Upper lobe of left lung (tissue), 6 donors: ENCODE measurements at regions not wholly inside any gene's neighbourhood (a gene's known extent, or its start where the extent isn't known, plus 50 kb on each side); places are given as distances from the start of the nearest gene placed in this dataset.
"Not testable (repeated sequence)": the region's sequence is repeated elsewhere in the genome, so short reads cannot be mapped to it uniquely, and the experiment has no call there.

Source experiments
- ATAC-seq, 2 donors: fragments of 200-7000 bp; cut with Tn5 transposase; one replicate each; pipeline ENCODE4 v1.9.1; 2022; ENCODE audit warnings: mild to moderate bottlenecking in 2 of 2, moderate library complexity in 2 of 2; ENCODE audit not compliant: low FRiP score in 2 of 2
- DNase-seq, 2 donors: peaks; one replicate each; pipeline ENCODE4 v3.0.0-alpha.2; 2019 to 2020
- H3K27ac ChIP-seq, 4 donors: fragments of 200-600 bp; sonication (generic); one replicate each; pipeline ENCODE4 v1.5.1; 2016 to 2019
- H3K27me3 ChIP-seq, 4 donors: fragments of 200-600 bp; sonication (generic); one replicate each; pipeline ENCODE4 v1.5.1; 2017 to 2019
- H3K36me3 ChIP-seq, 4 donors: fragments of 200-600 bp; sonication (generic); one replicate each; pipeline ENCODE4 v1.5.1; 2016 to 2019
- H3K4me1 ChIP-seq, 4 donors: fragments of 200-600 bp; sonication (generic); one replicate each; pipeline ENCODE4 v1.5.1; 2018 to 2019
- H3K4me3 ChIP-seq, 4 donors: fragments of 200-600 bp; sonication (generic); one replicate each; pipeline ENCODE4 v1.5.1; 2017 to 2019; ENCODE audit warnings: mild to moderate bottlenecking in 2 of 4, moderate library complexity in 1 of 4
- H3K9me3 ChIP-seq, 4 donors: fragments of 200-600 bp; sonication (generic); one replicate each; pipeline ENCODE4 v1.5.1; 2018 to 2019
- EP300 ChIP-seq, 4 donors: sonication (generic); formaldehyde crosslinking; IDR thresholded peaks; one replicate each; pipeline ENCODE4 v1.5.1; 2017; ENCODE audit warnings: antibody characterized with exemption in 4 of 4, control low read depth in 2 of 4
- POLR2A ChIP-seq, 4 donors: fragments of 450-650 bp; IDR thresholded peaks; one replicate each; pipeline ENCODE4 v1.5.1; 2016 to 2017; ENCODE audit warnings: antibody characterized with exemption in 4 of 4, mild to moderate bottlenecking in 2 of 4
- POLR2AphosphoS5 ChIP-seq, 2 donors: sonication (generic); formaldehyde crosslinking; IDR thresholded peaks; one replicate each; pipeline ENCODE4 v1.5.1; 2017; ENCODE audit warnings: antibody characterized with exemption in 2 of 2
- WGBS, 2 donors: methylation state at CpG; one replicate each; pipeline ENCODE4 v1.1.5; 2017 to 2018; 5-methylcytosine and 5-hydroxymethylcytosine counted together
- TF ChIP-seq, protein P1 (sequence below), 6 experiments: fragments of 450-650 bp in 4 of 6; fragments of 200-600 bp in 2 of 6; sonication (generic) in 2 of 6; IDR thresholded peaks; one replicate each; pipeline ENCODE4 v1.5.1; 2016 to 2019; ENCODE audit warnings: antibody characterized with exemption in 6 of 6
- donor health status: DM: no; HTN: no; CAD: no; lungs with moderate emphysema.
- donor health status: DM: no; HTN: yes; CAD: no; lungs with severe emphysema.

DNA sequence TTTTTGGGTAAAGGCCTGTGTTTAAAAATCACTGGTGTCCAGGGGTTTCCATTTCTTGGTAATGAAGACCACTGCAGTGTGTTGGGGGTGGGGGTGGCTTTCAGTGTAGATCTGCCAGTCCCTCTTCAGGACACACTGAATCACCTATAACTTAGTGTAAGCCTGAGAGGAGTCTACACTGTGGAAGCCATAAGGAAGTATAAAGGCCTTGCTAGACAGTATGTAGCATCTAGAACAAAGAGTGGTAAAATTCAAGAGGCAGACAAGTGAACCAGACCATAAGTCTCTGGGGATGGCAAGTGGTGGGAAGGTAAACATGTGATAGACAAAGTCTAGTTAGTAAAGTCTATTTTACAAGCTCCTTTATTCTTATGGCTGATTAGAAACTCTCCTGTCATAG, 191.8 kb downstream of the CCNG2 start:
- Histone ChIP-seq H3K27ac (no peak overlapping the region), H3K9me3 (no peaks in the 10 kb centered on the region), H3K27me3 (no peaks in the 10 kb centered on the region), H3K4me3 (no peak overlapping the region), H3K36me3 (no peaks in the 10 kb centered on the region), H3K4me1 (no peaks in the 10 kb centered on the region)
- DNase-seq (no peak), ATAC-seq (no peak)
- TF ChIP-seq POLR2AphosphoS5 (IDR thresholded peaks at IDR 0.05) = no peak
- TF ChIP-seq POLR2A (IDR thresholded peaks at IDR 0.05) = no peak
- TF ChIP-seq, protein P1, sequence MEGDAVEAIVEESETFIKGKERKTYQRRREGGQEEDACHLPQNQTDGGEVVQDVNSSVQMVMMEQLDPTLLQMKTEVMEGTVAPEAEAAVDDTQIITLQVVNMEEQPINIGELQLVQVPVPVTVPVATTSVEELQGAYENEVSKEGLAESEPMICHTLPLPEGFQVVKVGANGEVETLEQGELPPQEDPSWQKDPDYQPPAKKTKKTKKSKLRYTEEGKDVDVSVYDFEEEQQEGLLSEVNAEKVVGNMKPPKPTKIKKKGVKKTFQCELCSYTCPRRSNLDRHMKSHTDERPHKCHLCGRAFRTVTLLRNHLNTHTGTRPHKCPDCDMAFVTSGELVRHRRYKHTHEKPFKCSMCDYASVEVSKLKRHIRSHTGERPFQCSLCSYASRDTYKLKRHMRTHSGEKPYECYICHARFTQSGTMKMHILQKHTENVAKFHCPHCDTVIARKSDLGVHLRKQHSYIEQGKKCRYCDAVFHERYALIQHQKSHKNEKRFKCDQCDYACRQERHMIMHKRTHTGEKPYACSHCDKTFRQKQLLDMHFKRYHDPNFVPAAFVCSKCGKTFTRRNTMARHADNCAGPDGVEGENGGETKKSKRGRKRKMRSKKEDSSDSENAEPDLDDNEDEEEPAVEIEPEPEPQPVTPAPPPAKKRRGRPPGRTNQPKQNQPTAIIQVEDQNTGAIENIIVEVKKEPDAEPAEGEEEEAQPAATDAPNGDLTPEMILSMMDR (IDR thresholded peaks at IDR 0.05) = no peak
- no peak for TF ChIP-seq EP300 (IDR thresholded peaks at IDR 0.05)

DNA sequence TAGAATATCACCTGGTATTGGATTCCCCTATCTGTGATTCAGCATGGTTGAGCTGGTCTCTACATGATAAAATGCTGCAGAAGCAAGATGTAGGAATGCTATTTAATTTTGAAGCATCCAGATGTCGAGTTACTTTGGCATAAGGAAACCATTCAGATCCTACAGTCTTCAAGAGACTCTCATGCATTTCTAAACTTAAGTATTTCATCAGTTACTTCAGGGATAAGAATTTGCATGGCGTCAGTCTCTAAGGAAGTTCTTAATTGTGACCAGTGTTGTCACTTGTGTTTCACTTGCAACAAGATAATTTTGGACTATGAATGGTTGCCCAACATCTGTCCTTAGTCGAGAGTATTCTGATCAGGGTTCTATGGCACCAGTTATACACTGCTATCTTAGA, 192.4 kb downstream of the CCNG2 start:
- DNase-seq (no peak), ATAC-seq (no peak)
- Histone ChIP-seq H3K36me3 (no peaks in the 10 kb centered on the region), H3K9me3 (no peaks in the 10 kb centered on the region), H3K4me3 (no peak overlapping the region), H3K27ac (no peak overlapping the region), H3K27me3 (no peaks in the 10 kb centered on the region), H3K4me1 (no peaks in the 10 kb centered on the region)
- TF ChIP-seq EP300 (IDR thresholded peaks at IDR 0.05) = no peak
- WGBS, 2 donors = 66 to 78% methylated on average over 3 of the region's 3 CpGs

DNA sequence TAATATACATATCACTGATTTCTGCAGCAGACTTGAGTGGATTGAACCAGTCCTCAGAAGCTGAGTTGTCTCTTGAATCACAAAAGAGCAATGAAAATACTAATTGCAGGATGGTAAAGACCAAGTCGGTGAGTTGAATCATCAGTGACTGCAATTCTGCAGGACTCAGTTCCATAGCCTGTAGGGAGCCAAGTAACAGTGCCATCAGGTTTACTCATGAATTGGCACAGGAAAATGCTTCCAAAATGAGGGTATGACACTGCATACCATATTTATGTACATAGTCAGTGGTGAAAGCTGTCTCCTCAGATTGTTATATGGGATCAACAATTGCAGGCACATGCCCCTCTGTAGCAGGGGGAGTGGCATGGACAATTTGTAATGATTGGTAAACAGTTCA, 192.8 kb downstream of the CCNG2 start:
- WGBS, 2 donors = 93 to 100% methylated on average over 1 of the region's 1 CpG
- Histone ChIP-seq H3K4me1 (no peaks in the 10 kb centered on the region), H3K9me3 (no peaks in the 10 kb centered on the region)

DNA sequence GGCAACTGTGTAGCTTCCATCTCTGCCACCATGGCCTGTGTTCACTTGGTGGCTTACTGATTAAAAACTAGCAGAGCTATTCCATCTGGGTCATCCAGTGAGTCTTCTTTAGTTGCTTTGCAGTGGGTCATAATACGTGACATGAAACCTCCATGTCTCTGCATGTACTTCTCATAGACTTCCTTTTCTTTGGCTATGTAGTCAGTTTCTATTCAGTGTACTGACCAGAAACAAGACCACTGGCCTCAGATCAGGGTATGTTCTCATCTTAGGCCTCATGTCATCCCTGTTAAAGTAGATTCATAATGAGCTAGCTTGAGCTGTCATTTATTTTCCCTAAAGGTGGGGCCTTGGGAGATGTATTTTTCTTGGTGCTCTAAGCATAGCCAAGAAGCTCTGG, 195.2 kb downstream of the CCNG2 start:
- 94 to 100% methylated on average over 1 of the region's 1 CpG for WGBS, 2 donors
- no peaks in the 10 kb centered on the region for H3K9me3 ChIP-seq
- no peak overlapping the region for H3K4me3 ChIP-seq
- H3K36me3 ChIP-seq = no peaks in the 10 kb centered on the region
- ATAC-seq (no peak), DNase-seq (no peak)
- H3K4me1 ChIP-seq = no peaks in the 10 kb centered on the region
- no peak overlapping the region for H3K27ac ChIP-seq
- no peaks in the 10 kb centered on the region for H3K27me3 ChIP-seq
- TF ChIP-seq, protein P1 (IDR thresholded peaks at IDR 0.05) = no peak
- TF ChIP-seq POLR2A (IDR thresholded peaks at IDR 0.05) (no peak), EP300 (IDR thresholded peaks at IDR 0.05) (no peak), POLR2AphosphoS5 (IDR thresholded peaks at IDR 0.05) (no peak)

More for the DNA sequence above, 192.8 kb downstream of the CCNG2 start:
- H3K4me3 ChIP-seq = no peak overlapping the region
- no peak for ATAC-seq
- DNase-seq = no peak
- TF ChIP-seq EP300 (IDR thresholded peaks at IDR 0.05) (no peak), POLR2AphosphoS5 (IDR thresholded peaks at IDR 0.05) (no peak), POLR2A (IDR thresholded peaks at IDR 0.05) (no peak)
- TF ChIP-seq, protein P1 (IDR thresholded peaks at IDR 0.05) = no peak
- H3K36me3 ChIP-seq = no peaks in the 10 kb centered on the region
- no peak overlapping the region for H3K27ac ChIP-seq
- no peaks in the 10 kb centered on the region for H3K27me3 ChIP-seq

DNA sequence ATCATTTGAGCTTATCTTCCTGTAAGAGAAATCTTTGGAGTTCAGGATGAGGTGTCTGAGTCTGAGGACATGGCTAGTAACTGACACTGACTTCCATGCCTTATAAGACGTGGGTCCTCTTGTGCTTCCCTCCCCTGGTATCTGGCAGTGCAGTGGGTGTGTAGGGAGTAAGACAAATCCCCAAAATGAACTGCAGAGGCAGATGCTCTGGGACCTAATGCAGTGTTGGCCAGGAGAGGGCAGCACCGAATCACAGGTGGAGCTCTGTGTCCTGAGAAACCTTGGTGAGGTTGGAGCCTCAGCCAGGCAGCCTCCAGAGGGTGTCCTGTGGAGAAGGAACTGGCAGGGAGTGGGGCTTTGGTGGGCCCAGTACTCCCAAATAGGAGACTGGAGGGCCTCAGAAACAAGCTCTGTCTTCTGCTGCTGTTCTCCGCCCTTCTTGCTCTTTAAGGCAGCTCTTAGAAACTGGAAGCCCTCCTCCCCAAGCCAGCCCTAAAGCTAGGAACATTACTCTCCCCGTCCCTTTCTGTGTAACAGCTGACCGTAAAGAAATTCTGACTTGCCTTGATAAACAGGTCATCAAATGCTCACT, 196.8 kb downstream of the CCNG2 start:
- H3K27ac ChIP-seq, H3K36me3 ChIP-seq, H3K9me3 ChIP-seq, H3K27me3 ChIP-seq, H3K4me1 ChIP-seq, DNase-seq, H3K4me3 ChIP-seq: not testable (repeated sequence)
- ATAC-seq = peak; percentile 32 to 35
- 62 to 69% methylated on average over 3 to 5 of the region's 5 CpGs for WGBS, 2 donors

DNA sequence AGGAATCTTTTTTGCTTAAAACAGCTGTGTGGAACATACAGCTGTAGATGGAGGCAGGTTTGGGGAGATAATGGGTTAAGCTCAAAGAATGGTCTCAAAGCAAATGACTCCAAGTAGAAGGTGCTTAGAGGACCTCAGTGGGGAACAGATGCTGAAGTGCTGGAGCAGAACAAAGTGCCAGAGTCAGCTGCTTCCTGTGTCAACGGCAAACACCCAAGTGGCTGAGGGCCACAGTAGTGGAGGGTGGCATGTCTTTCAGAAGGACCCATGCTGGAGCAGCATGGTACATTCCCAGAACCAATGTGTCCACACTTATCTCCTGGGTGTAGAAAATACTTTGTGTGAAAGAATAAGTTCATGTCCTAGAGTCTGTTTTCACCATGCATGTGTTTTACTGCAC, 197.5 kb downstream of the CCNG2 start:
- H3K4me1 ChIP-seq = no peaks in the 10 kb centered on the region
- no peaks in the 10 kb centered on the region for H3K27me3 ChIP-seq
- H3K4me3 ChIP-seq = no peak overlapping the region
- TF ChIP-seq, protein P1 (IDR thresholded peaks at IDR 0.05) = no peak
- TF ChIP-seq EP300 (IDR thresholded peaks at IDR 0.05) (no peak), POLR2A (IDR thresholded peaks at IDR 0.05) (no peak)
- H3K36me3 ChIP-seq = no peaks in the 10 kb centered on the region
- WGBS, 2 donors = 13 to 20% methylated on average over 1 of the region's 1 CpG
- H3K9me3 ChIP-seq = no peaks in the 10 kb centered on the region
- no peak for DNase-seq
- ATAC-seq = no peak
- no peak overlapping the region for H3K27ac ChIP-seq
